ENCODE measurements at regions not wholly inside any gene's neighbourhood (a gene's known extent, or its start where the extent isn't known, plus 50 kb on each side); places are given as distances from the start of the nearest gene placed in this dataset.
"Not testable (repeated sequence)": the region's sequence is repeated elsewhere in the genome, so short reads cannot be mapped to it uniquely, and the experiment has no call there.

DNA sequence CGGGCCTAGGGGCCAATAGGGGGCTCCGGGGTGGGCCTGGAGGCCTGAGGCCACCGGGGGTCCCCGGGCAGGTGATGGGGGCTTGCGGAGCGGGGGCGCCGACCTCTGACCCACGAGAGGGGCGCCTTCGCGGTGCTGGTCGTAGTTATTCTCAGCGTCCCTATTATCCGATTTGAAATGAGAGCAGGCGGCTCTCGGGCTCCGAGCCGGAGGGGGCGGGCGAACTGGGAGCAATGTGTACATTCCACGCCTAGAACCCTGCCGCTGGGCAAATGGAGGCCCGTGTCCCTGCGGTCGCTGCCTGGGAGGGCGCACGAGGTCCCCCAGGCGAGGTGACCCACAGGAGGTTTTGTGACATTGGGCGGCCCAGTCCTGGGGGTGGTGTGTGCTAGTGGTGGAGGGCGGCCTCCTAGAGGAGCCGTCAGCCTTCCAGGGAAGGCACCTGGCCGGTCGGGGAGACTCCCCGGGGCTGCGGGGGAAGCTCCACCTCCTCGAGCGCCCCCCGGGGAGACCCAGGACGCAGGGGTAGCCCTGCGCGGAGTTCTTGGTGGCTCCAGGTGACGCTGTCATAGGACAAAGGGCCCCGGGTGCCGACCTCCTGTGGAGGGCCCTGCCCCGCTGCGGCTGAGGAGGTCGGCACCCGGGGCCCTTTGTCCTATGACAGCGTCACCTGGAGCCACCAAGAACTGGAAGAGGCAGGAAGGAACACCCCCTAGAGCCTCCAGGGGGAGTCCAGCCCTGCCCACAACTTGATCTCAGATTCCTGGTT is 102.6 kb upstream of the PRKX start:
- DNase-seq, result peak; percentile 63

DNA sequence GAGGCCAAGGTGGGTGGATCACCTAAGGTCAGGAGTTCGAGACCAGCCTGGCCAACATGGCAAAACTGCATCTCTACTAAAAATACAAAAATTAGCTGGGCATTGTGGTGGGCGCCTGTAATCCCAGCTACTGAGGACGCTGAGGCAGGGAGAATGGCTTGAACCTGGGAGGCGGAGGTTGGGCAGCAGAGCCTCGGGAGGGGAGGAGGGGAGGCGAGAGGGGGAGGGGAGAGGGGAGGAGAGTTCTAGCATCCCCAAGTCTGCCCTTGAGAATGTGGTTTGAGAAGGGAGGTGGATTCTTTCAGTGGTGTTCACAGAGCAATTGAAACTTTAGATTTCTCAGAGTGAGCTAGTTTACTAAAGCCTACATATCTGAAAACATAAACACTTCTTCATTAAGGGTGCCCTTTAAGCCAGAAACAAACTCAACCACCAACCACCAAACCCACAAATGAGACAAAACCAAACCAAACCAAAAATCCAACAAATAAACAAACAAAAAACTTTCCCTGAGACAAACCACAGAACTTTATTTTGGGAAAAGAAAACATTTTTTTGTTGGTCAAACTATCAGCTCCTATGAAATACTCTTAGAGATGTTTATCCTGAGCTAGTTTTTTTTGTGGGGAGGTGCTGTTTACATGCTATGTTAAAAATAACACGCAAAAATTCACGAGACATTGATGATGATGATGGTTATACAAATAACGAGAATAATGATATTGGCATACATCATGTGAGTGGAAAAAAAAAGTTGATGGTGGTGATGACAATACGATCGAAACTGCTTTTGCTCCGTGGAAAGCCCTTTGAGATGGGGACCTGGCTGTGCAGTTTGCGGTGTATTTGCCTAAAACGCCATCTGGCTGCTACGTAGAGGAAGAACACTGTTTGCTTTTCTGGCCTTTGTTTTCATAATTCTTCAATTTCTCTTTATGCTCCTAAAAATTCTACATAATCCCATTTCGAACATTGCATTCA is 98.2 kb upstream of the PRKX start:
- DNase-seq, result peak; percentile 78

DNA sequence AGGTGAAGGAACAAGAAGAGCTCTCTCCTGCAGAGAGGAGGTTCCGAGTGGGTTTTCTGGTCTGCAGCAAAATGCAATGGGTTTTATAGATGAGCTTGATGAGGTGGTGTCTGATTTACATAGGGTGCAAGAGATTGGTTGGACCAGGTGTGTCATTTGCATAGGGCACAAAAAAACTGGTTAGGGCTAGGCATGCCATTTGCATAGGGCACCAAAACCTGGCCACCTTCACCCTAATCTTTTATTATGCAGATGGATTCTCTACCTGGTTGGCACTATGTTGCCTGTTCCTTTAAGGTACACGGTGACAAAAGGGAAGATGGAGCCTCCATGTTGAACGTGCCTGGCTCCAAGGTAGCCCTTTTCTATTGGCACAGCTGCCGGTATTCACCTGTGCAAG is 94.5 kb upstream of the PRKX start:
- DNase-seq, result no peak

DNA sequence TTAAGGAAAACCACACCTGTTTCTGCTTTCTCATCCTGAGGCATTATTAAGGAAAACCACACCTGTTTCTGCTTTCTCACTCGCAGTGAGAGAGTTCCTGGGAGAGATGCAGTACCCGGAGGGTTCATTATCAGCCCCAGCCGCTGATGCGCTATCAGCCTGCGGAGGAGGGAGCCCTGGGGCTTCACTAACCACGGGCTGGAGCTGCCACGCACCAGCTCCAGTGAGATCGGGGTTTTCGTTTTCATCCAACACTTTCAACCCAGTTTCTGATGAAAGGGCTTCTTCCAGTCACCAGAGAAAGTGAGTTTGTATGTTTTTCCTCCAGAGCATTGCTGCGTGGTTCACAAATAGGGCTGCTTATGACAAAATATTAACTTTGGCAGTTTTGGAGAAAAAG is 93.2 kb upstream of the PRKX start:
- DNase-seq, result no peak

DNA sequence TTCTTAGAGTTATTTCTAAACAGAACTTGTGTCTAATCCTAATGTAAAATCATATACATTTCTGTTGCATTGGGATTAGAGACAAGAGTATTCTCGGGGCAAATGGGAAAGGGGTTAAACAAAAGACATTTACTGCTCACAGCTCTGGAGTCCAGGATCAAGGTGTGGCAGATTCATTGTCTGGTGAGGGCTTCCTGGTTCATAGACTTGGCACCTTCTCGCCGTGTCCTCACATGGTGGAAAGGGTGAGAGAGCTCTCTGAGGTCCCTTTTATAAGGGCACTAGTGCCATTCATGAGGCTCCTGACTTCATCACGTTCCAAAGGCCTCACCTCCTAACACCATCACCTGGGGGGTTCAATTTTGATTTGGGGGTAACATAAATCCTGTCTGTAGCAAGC is 90.3 kb upstream of the PRKX start:
- no peak for DNase-seq

DNA sequence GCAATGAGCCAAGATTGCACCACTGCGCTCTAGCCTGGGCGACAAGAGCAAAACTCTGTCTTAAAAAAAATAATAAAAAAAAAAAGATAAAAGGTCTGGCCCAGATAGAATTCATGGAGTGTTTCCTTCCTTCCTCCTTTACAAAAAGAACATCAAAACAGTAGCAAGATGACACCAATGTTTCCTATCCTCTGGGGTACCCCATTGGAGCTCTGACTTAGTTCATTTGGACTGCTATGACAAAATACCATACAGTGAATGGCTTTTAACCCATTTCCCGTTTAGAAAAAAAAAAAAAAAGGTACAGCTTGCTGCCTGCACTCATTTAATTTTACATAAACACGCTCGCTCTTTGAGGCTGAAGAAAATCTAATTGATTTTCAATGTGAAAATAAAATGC is 89.9 kb upstream of the PRKX start:
- DNase-seq, result no peak

DNA sequence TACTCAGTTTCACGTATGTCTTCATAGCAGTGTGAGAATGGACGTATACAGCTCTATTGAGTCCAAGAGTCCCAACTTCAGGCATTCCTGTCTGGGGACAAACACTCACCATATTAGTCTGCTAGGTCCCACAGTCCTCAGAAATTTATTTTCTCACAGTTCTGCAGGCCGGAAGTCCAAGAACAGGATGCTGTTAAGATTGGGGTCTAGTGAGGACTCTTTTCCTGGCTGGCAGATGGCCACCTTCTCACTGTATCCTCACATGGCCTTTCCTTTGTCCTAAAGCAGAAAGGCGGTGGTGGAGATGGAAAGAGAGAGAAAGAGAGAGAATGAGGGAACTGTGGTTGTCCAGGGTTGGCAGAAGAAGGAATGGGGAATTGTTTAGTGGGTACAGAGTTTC is 82.0 kb upstream of the PRKX start:
- not testable (repeated sequence) for DNase-seq

DNA sequence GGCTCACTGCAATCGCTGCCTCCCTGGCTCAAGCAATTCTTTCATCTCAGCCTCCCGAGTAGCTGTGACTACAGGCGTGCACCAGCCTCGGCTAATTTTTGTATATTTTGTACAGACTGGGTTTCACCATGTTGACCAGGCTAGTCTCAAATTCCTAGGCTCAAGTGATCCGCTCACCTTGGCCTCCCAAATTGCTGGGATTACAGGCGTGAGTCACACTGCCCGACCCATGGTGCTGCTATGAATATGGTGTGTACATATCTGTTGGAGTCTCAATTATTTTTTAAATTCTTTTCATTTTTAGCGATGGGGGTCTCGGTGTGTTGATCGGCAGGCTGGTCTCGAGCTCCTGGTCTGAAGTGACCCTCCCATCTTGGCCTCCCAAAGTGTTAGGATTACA is 78.0 kb upstream of the PRKX start:
- DNase-seq, result no peak

DNA sequence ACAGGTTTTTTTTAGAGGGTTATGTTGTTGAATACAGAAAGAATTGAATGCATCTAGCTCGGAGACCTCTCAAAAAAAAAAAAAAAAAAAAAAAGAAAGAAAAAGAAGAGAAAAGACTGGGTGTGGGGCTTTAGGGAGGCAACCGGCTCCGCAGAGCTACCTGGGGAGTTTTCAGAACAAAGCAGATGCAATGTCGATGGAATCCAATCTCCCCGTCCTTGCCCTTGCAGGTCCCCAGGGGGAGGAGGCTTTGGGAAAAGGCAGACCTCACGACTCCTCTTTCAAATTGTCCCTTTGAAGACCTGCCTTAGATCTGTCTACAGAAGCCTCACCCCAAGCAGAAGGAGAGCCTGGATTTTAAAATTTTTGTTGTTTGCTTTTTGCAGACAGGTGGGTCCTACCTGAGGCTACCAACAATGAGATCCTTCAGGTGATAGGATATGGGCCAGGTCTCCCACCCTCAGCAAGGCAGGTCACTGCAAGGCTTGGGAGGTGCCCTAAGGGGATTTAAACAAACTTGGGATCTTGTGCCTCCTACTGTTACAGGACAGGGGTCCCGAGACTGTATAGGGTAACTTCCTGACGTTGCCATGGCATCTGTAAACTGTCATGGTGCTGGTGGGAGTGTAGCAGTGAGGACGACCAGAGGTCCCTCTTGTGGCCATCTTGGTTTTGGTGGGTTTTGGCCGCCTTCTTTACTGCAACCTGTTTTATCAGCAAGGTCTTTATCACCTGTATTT is 75.2 kb upstream of the PRKX start:
- DNase-seq, result no peak

DNA sequence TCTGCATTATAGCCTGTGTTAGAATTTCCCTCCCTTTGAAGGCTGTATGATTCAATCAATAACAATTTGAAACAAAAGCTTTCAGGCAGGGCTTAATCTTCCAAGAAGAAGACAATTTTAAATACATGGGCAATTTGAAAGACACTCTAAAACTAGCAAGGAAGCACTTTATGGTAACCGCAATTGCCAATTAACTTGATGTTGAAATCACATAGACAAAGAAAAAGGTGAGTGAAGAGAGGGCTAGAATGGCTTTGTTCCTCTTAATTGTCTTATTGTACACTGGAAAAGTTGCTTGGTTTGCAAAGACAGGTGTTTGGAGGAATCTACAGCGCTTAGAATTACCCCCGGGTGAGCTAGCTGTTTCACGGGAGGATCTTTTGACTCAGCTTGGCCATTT is 74.4 kb upstream of the PRKX start:
- DNase-seq, result no peak

DNA sequence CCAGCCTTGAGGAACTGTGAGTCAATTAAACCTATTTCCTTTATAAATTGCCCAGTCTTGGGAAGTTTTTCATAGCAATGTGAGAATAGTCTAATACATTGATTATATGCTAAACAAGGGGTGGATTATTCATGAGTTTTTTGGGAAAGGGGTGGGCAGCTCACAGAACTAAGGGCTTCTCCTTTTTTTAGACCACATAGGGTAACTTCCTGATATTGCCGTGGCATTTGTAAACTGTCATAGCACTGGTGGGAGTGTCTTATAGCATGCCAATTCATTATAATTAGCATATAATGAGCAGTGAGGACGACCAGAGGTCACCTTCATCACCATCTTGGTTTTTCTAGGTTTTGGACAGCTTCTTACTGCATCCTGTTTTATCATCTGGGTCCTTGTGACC is 72.4 kb upstream of the PRKX start:
- not testable (repeated sequence) for DNase-seq

DNA sequence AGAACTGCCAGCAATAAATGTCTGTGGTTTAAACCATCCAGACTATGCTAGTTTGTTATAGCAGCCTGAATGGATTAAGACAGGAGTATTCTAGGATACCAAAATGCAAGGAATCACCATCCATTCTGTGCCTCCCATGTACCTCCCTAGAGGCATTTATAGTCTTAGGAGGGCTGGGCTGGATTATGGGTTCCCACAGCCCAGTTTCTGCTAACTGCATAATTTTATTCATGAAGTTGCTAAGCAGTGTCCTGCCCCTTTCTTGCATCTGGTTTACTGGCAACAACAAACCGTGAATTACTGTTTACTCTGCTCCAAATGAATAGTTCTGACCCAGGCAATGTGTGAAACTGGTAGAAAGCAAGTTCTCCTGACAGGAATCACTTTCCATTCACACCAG is 67.1 kb upstream of the PRKX start:
- DNase-seq, result no peak

DNA sequence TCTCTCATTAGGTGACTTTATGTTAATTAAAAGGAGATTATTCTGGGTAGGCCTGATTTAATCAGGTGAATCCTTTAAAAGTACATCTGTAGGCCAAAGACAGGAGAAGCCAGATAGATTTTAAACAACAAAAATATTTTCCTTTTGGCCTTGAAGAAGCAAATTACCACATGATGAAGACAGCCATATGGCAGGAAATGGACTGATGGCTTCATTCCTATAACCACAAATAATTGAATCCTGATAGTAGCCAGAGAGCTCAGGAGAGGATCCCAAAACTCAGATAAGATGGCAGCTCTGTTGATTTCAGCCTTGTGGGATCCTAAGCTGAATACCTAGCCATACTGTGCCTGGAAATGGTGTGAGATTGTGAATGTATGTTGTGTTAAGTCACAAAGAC is 66.1 kb upstream of the PRKX start:
- DNase-seq, result no peak

DNA sequence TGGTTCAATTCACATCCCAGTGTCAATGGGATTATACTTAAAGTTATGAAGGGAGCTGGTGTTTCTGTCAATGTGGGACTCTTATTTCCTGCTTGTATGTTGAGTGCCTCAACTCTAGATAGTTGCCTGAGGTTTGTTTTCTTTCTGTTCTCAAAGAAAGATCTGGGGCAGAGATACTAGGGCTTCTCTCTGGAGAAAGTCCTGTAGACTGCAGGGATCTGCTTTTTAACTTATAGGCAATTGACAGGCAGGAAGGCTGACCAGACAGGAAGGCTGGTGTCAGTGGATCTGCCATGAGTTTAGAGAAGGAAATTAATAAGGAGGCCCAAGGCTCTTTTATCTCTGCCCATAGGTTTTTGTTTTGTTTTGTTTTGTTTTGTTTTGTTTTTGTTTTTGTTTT is 64.0 kb upstream of the PRKX start:
- no peak for DNase-seq

DNA sequence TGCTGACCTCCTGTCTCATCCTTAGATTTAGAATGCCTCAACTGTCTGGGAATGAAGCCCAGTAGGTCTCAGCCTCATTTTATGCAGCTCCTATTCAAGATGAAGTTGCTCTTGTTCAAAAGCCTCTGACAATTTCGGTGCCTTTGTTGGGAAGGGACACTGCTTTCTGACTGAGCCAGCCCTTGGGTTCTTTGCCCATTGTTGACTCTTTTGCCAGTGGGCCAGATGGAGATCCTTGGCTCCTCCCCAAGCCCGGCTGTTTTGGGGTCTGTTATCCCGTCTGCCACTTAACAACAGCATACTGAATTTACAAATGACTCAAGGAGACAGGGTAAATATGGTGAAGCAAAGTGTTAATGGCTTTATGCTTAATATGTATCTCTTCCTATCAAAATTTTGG is 58.3 kb upstream of the PRKX start:
- DNase-seq, result no peak

DNA sequence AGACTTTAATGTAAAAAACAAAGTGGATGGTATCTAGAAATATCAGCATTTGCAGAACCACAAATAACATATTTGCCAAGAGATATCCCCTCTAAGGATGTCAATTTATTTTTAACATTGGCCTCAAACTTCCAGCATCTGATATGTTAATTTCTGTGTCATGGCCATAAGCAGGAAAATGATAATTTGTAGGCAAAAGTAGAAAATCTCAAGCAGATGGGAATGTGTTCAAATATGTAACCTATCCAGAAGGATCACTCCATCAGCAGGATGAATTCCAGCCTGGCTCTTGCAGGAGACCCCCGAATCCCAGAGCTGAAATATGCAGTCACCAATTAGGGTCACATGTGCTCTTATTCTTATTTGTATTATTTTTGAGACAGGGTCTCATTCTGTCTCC is 55.4 kb upstream of the PRKX start:
- DNase-seq, result no peak

Data from activated CD4-positive, alpha-beta T cell treated with anti-CD3 and anti-CD28 coated beads, Interleukin-10, Interleukin-2, amounts not matched to agents 100 ng/mL and 50 ng/mL, durations not matched to agents 16 hours and 8 hours (primary cell).